SU-DHL-6 (cell line): ENCODE measurements at regions not wholly inside any gene's neighbourhood (a gene's known extent, or its start where the extent isn't known, plus 50 kb on each side); places are given as distances from the start of the nearest gene placed in this dataset.

Source experiments
- CTCF ChIP-seq: fragments of 200-600 bp; sonication (generic); IDR thresholded peaks from one replicate; pipeline ENCODE4 v1.5.1; 2017; ENCODE audit warnings: antibody characterized with exemption, mild to moderate bottlenecking, low read length, moderate library complexity; ENCODE audit not compliant: insufficient read depth, poor library complexity, severe bottlenecking
- EZH2phosphoT487 ChIP-seq: fragments of 200-600 bp; sonication (generic), shearing (Covaris generic); conservative IDR thresholded peaks from 2 replicates; pipeline ENCODE4 v1.6.1; 2018; ENCODE audit warnings: mild to moderate bottlenecking, antibody characterized with exemption, low read length, moderate library complexity, mixed read lengths

GRCh38 chr7:114813624-114814023 lies 108.3 kb upstream of the MDFIC start:
- TF ChIP-seq CTCF (no peak), EZH2phosphoT487 (no peak)
